GM23338 (cell line): ENCODE measurements at regions not wholly inside any gene's neighbourhood (a gene's known extent, or its start where the extent isn't known, plus 50 kb on each side); places are given as distances from the start of the nearest gene placed in this dataset.
"Not testable (repeated sequence)": the region's sequence is repeated elsewhere in the genome, so short reads cannot be mapped to it uniquely, and the experiment has no call there.

Source experiments
- CTCF ChIP-seq, 2 experiments: fragments of 200-600 bp in 1 of 2; sonication (generic) in 1 of 2; conservative IDR thresholded peaks; 2 replicates each; pipeline versions ENCODE4 v1.5.1 to v1.6.1; 2016 to 2017; ENCODE audit warnings: antibody characterized with exemption in 2 of 2, low read depth in 2 of 2, mild to moderate bottlenecking in 2 of 2, moderate library complexity in 1 of 2
- TF ChIP-seq, protein P1 (sequence below): IDR thresholded peaks from one replicate; pipeline ENCODE4 v1.6.1; 2018; ENCODE audit warnings: antibody characterized with exemption; ENCODE audit not compliant: unreplicated experiment

- TF ChIP-seq CTCF (conservative IDR thresholded peaks at IDR 0.05; ENCODE audit: low read depth in 2 of 2) = not testable (repeated sequence)
- TF ChIP-seq, protein P1, sequence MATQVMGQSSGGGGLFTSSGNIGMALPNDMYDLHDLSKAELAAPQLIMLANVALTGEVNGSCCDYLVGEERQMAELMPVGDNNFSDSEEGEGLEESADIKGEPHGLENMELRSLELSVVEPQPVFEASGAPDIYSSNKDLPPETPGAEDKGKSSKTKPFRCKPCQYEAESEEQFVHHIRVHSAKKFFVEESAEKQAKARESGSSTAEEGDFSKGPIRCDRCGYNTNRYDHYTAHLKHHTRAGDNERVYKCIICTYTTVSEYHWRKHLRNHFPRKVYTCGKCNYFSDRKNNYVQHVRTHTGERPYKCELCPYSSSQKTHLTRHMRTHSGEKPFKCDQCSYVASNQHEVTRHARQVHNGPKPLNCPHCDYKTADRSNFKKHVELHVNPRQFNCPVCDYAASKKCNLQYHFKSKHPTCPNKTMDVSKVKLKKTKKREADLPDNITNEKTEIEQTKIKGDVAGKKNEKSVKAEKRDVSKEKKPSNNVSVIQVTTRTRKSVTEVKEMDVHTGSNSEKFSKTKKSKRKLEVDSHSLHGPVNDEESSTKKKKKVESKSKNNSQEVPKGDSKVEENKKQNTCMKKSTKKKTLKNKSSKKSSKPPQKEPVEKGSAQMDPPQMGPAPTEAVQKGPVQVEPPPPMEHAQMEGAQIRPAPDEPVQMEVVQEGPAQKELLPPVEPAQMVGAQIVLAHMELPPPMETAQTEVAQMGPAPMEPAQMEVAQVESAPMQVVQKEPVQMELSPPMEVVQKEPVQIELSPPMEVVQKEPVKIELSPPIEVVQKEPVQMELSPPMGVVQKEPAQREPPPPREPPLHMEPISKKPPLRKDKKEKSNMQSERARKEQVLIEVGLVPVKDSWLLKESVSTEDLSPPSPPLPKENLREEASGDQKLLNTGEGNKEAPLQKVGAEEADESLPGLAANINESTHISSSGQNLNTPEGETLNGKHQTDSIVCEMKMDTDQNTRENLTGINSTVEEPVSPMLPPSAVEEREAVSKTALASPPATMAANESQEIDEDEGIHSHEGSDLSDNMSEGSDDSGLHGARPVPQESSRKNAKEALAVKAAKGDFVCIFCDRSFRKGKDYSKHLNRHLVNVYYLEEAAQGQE = not testable (repeated sequence)
Observed at GRCh38 chr14:38062223-38062622, 145.5 kb upstream of the SSTR1 start.
